ENCODE measurements at regions not wholly inside any gene's neighbourhood (a gene's known extent, or its start where the extent isn't known, plus 50 kb on each side); places are given as distances from the start of the nearest gene placed in this dataset.

GRCh38 chr5:62005551-62005950 lies 300.5 kb upstream of the KIF2A start:
- no peak overlapping the region for H2BK15ac ChIP-seq (ENCODE audit: low read length)
- TF ChIP-seq SRF (IDR thresholded peaks at IDR 0.05; ENCODE audit: low read depth, low read length) = no peak
- TF ChIP-seq POLR2A (IDR thresholded peaks at IDR 0.05; ENCODE audit: control extremely low read depth in 1 of 2, low read depth in 2 of 2, low read length in 2 of 2) = no peak
- no peak for TF ChIP-seq SP1 (IDR thresholded peaks at IDR 0.05; ENCODE audit: low read depth, low read length)
- no peak for TF ChIP-seq CHD1 (IDR thresholded peaks at IDR 0.05; ENCODE audit: low read depth, low read length)
- no peak for TF ChIP-seq CBX8 (IDR thresholded peaks at IDR 0.05; ENCODE audit: borderline replicate concordance, low read depth, low read length)
- TF ChIP-seq RAD21 (IDR thresholded peaks at IDR 0.05 in 1 of 2, conservative IDR thresholded peaks at IDR 0.05 in 1 of 2; ENCODE audit: low read depth in 2 of 2, low read length in 2 of 2) = no peak
- no peak for TF ChIP-seq POLR2AphosphoS5 (IDR thresholded peaks at IDR 0.05; ENCODE audit: low read depth, low read length)
- no peak for TF ChIP-seq POU5F1 (IDR thresholded peaks at IDR 0.05; ENCODE audit: low read depth, low read length)
- TF ChIP-seq SP2 (IDR thresholded peaks at IDR 0.05; ENCODE audit: low read length) = no peak
- no peak for TF ChIP-seq EGR1 (IDR thresholded peaks at IDR 0.05; ENCODE audit: borderline replicate concordance, low read depth, low read length)
- TF ChIP-seq SIRT6 (IDR thresholded peaks at IDR 0.05; ENCODE audit: low read length) = no peak
- TF ChIP-seq SIN3A (conservative IDR thresholded peaks at IDR 0.05 in 1 of 2, IDR thresholded peaks at IDR 0.05 in 1 of 2; ENCODE audit: low read depth in 1 of 2, low read length in 2 of 2) = no peak
- no peak for TF ChIP-seq CEBPB (IDR thresholded peaks at IDR 0.05; ENCODE audit: low read depth, low read length)
- no peak for TF ChIP-seq HDAC2 (IDR thresholded peaks at IDR 0.05; ENCODE audit: borderline replicate concordance in 1 of 2, low read depth in 2 of 2, low read length in 2 of 2)
- no peak for TF ChIP-seq USF2 (IDR thresholded peaks at IDR 0.05; ENCODE audit: low read length)

More at GRCh38 chr5:62005551-62005950, 300.5 kb upstream of the KIF2A start:
- Histone ChIP-seq H3K9me3 (ENCODE audit: insufficient read depth in 2 of 2, low read depth in 1 of 2, low read length in 1 of 2) (no peaks in the 10 kb centered on the region), H3K27me3 (replicated peaks in 1 of 4; ENCODE audit: control insufficient read depth in 3 of 4, extremely low read depth in 1 of 4, insufficient read depth in 3 of 4, low read length in 3 of 4) (no peaks in the 10 kb centered on the region), H4K91ac (replicated peaks; ENCODE audit: insufficient read length, low read length) (no peak overlapping the region), H3K14ac (ENCODE audit: insufficient read length) (no peak overlapping the region), H2AK5ac (ENCODE audit: low read depth, low read length) (no peak overlapping the region), H4K8ac (ENCODE audit: extremely low read depth, insufficient read depth, low read length) (no peak overlapping the region), H3K4me1 (replicated peaks in 1 of 4; ENCODE audit: control insufficient read depth in 3 of 4, insufficient read depth in 4 of 4, low read length in 3 of 4) (no peaks in the 10 kb centered on the region; a peak in 1 of 7 replicates), H2BK12ac (ENCODE audit: low read depth, low read length) (no peak overlapping the region), H2BK20ac (ENCODE audit: low read length) (no peak overlapping the region), H2BK5ac (ENCODE audit: low read depth, low read length) (no peak overlapping the region), H4K5ac (ENCODE audit: insufficient read length, low read depth, low read length) (no peak overlapping the region), H3K27ac (ENCODE audit: low read depth, low read length) (no peak overlapping the region), H2AFZ (ENCODE audit: low read length) (no peak overlapping the region), H3K79me2 (ENCODE audit: control insufficient read depth in 1 of 2, insufficient read depth in 2 of 2, low read length in 2 of 2) (no peaks in the 10 kb centered on the region), H3K4me2 (ENCODE audit: insufficient read depth in 1 of 2, low read depth in 2 of 2, low read length in 2 of 2) (no peak overlapping the region), H3K36me3 (ENCODE audit: control insufficient read depth in 2 of 4, insufficient read depth in 4 of 4, low read length in 3 of 4) (no peaks in the 10 kb centered on the region), H4K20me1 (replicated peaks in 1 of 2; ENCODE audit: control insufficient read depth in 1 of 2, insufficient read depth in 2 of 2, low read length in 2 of 2) (no peaks in the 10 kb centered on the region), H3K23ac (ENCODE audit: insufficient read length) (no peak overlapping the region), H2BK120ac (replicated peaks; ENCODE audit: low read depth, low read length) (no peak overlapping the region), H3K4me3 (ENCODE audit: extremely low read depth in 1 of 4, insufficient read depth in 2 of 4, low read depth in 3 of 4, low read length in 4 of 4) (no peak overlapping the region), H3K23me2 (ENCODE audit: low read depth, low read length) (no peaks in the 10 kb centered on the region), H3K18ac (ENCODE audit: extremely low read depth, low read length) (no peak overlapping the region), H3K9ac (replicated peaks in 1 of 4; ENCODE audit: extremely low read depth in 1 of 4, low read depth in 3 of 4, low read length in 3 of 4) (no peak overlapping the region), H3K56ac (replicated peaks; ENCODE audit: insufficient read length, low read depth, low read length) (no peak overlapping the region), H3K79me1 (ENCODE audit: low read depth, low read length) (no peaks in the 10 kb centered on the region), H3K4ac (replicated peaks; ENCODE audit: insufficient read length, low read depth, low read length) (no peak overlapping the region)
- DNase-seq (ENCODE audit: low read depth in 1 of 2, low spot score in 2 of 2) (no peak), FAIRE-seq (no peak)
- ChIA-PET POLR2A (ENCODE audit: partially characterized antibody) (no interaction called here), CTCF (ENCODE audit: partially characterized antibody) (interaction anchor here (0.8 to 1.4 kb wide), 4 partner anchors 9 to 72 kb away, joined by 3 to 5 read pairs (median 3); no protein-coding TSS in a partner anchor)
- 96% methylated on average over 2 of the region's 2 CpGs; no CpG with 5 or more reads in 1 of the 2 experiments for WGBS, 2 experiments (ENCODE audit: extremely low coverage in 1 of 2, insufficient coverage in 1 of 2, insufficient read length in 1 of 2, insufficient replicate concordance in 2 of 2, low coverage in 1 of 2, low lambda C conversion rate in 2 of 2, missing lambda C conversion rate in 1 of 2)
